Stimulated activated CD8-positive, alpha-beta memory T cell treated with anti-CD3 and anti-CD28 coated beads, Interleukin-4, amount 100 ng/mL, for 48 hours (primary cell): ENCODE measurements at regions not wholly inside any gene's neighbourhood (a gene's known extent, or its start where the extent isn't known, plus 50 kb on each side); places are given as distances from the start of the nearest gene placed in this dataset.
"Not testable (repeated sequence)": the region's sequence is repeated elsewhere in the genome, so short reads cannot be mapped to it uniquely, and the experiment has no call there.

ENCODE experiments used
- DNase-seq: peaks from one replicate; pipeline ENCODE4 v3.0.0-alpha.2; 2020

DNA sequence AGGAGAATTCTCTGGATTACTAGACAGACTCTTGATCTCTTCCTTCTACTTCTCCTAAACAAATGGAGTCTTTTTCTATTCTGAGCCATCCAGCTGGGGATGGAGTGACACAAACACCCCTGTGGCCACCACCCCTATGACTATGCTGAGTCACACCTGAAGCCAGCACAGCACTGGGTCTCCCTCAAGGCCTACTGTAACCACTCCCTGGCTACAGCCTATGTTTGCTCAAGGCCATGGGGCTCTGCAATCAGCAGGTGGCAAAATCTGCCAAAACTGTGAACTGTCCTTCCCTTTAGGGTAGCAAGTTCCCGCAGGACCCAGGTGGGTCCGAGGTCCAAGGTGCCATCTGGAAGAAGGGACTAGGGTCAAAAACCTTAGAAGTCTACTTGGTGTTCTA, 132.3 kb downstream of the TINAG start:
- DNase-seq: no peak

DNA sequence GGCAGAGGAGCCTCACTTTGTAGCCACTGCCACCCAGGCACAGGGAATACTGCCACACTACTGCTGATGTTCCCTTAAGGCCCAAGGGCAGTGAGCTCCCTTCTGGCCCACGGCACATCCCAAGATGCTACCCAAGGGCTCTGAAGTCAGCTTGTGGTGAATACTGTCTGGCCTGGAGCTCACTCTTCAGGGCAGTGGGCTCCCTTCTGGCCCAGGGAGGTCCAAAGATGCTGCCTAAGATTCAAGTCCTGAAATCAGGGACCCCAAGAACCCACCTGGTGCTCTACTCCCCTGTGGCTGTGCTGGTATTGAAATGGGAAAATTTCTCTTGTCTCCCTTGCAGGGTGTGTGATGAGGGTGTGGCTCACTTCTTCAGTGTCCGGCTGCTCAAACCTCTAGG, 132.8 kb downstream of the TINAG start:
- no peak for DNase-seq

DNA sequence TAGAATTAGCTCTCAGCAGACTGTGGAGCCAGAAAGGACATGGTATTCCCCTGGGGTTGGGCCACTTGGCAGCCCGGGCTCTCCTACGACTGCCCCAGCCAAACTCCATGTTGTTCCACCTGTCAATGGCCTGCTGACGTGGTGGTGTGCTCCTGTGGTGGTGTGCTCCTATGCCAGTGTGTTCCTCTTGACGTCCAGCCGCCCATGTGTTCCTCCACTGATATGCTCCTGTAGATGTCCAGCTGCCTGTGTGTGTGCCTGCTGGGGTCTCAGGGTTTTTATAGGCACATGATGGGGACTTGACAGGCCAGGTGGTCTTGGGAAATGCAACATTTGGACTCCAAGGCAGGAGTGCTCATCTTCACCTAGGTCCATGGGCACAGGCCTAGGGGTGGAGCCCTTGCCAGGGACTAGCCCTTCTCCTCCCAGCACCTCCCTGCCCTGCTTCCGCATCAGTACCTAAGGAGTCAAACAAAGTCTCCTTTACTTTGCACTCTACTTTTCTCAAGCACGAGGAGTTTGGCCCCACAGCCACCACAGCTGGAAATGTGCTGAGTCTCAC, 133.5 kb downstream of the TINAG start:
- DNase-seq: no peak

DNA sequence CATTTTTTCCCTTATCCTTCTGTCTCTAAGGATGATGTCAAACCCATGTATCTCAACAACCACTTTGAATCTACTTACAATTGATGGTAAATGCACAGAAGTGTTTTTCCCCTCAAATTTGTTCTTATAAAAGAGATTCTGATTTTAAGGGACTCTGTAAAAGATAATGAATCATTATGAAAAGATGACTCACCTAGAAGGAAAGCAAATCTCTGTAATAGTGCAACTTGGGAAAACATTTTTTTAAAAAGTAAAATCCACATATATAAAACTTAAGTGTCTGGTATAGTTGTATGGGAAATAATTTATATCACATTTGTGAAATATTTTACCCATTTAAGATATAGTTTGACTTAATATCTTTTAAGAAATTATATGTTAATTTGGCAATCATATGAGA, 137.0 kb downstream of the TINAG start:
- DNase-seq: no peak

DNA sequence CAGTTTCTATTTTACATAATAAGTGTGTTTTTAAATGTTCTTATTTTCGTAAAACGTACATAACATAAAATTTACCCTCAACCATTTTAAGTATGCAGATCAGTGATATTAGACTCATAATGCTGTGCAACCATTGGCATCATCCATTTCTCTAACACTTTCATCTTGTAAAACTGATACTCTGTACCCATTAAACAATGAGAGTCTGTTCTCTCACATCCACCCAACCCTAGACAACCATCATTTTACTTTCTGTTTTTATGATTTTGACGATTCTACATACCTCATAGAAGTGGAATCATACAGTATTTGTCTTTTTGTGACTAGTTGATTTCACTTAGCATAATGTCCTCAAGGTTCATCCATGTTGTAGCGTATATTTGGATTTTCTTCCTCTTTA, 140.4 kb downstream of the TINAG start:
- DNase-seq: no peak

DNA sequence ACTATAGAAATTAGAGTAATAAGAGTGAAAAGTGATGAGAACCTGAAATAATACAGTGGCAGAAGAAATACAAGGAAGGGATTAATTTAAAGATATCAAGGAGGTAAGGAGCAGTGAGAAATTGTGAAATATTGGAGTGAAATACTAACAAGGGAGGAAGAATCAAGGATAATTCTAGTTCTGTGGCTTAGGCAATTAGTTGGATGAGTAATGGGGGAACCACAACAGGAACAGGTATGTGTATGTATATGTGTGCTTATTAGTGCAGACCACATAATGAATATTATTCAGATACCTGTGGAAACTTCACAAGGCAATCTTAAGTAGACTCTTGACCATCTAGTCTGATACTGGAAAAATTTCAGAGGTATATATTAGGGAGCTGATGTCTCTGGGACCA, 143.3 kb downstream of the TINAG start:
- DNase-seq: no peak

DNA sequence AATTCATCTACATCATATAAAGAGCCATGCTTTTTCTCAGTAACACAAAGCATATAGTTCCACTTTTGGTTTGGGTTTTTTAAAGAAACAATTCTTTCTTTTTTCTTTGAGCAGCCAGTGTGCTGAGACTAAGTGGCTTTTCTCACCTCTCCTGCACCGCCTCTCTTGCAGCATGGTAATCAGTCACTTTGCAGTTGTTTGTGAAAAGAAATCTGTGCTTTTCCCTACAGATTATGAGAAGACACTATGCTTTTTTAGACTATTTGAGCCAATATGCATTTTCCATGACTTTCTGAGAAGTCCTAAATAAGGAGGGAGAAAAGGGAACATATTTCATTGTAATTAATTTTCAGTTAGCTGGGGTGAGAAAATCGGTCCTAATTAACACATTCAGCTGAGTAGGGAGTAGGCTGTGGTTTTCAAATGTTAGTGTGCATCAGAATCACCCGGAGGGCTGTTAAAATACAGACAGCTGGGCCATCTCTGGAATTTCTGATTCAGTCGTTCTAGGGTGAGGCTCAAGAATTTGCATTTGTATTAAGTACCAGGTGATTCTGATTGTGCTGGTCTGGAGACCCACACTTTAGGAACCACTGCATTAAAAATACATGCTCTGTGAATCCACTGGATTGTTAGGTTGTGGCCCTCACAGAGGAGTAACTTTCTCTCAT, 155.2 kb downstream of the TINAG start:
- DNase-seq: no peak

DNA sequence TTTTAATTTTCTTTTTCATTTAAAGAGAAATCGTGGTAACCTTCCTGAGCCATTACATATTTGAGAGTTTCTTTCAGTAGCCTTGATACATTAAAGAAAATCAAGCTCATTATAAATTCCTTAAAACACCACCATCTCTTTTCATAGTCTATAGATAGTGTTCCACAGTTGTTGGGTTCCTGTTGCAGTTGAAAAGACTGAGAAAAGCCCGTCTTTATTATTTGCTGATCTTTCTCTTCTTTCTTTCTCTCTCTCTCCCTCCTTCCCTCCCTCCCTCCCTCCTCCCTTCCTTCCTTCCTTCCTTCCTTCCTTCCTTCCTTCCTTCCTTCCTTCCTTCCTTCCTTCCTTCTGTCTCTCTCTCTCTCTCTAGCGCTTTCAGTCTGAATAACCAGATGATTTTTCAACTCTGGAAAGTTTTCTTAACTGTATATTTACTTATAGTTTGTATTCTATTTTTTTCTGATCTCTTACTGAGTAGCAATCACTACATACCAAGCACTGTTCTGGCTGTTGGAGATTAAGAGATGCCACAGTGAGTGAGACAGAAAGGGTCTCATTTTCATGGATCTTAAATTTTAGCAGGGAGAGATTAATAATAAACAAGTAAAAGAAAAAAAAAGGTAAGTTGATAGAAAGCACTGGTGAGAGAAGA, 157.5 kb downstream of the TINAG start:
- DNase-seq: no peak

DNA sequence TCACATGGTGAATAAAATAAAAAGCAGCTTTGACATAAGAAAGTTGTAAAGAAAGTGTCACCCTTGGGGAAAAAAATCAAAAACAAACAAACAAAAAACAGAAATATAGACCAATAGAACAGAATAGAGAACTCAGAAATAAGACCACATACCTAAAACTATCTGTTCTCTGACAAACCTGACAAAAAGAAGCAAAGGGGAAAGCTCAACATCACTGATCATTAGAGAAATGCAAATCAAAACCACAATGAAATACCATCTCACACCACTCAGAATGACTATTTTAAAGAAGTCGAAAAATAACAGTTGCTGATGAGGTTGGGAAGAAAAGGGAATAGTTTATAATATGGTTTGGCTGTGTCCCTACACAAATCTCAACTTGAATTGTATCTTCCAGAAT, 159.1 kb downstream of the TINAG start:
- DNase-seq: no peak

DNA sequence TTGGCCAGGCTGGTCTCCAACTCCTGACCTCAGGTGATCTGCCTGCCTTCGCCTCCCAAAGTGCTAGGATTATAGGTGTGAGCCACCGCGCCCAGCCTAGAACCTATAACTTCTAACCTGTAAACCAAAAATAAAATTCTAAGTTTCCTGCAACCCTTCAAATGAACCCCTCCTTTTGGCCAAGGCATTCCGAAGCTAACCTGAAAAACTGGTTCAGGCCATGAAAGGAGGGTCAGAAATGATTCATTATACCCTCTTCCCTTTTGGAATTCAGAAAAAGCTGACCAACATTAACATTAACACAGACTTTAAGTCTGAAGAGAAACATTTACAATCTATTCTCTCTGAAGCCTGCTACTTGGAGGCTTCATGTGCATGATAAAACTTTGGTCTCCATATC, 165.1 kb downstream of the TINAG start:
- no peak for DNase-seq

DNA sequence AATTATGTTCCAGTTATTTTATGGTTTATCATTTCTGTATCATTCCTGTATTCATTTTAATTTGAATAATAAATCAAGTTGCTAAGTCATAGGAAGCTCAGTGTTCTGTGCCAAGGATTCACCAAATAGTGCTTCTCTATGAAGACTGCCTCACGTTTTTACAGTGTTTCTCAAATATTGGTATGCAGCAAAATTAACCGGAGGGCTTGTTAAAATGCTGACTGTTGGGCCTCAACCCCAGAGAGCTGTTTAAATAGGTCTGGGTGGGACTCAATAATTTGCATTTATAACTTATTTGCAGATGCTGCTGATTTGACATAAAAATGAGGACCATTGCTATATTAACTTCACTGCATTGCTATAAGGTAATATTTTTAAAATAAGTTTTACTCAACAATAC, 166.7 kb downstream of the TINAG start:
- no peak for DNase-seq

DNA sequence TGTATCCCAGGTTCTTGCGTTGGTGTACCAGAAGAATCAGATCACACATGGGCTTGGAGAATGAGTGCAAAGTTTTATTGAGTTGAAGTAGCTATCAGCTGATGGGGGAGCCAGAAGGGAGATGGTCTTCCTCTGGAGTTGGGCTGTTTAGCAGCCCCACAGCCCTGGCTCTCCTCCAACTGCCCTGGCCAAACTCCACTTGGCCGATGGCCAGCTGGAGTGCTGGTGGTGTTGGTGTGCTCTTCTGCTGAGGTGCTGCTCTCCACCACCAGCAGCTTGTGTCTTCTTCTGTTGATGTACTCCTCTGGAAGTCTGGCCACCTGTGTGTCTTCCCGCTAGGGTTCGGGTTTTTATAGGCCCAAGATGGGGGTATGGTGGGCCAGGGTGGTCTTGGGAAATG, 172.8 kb downstream of the TINAG start:
- no peak for DNase-seq

DNA sequence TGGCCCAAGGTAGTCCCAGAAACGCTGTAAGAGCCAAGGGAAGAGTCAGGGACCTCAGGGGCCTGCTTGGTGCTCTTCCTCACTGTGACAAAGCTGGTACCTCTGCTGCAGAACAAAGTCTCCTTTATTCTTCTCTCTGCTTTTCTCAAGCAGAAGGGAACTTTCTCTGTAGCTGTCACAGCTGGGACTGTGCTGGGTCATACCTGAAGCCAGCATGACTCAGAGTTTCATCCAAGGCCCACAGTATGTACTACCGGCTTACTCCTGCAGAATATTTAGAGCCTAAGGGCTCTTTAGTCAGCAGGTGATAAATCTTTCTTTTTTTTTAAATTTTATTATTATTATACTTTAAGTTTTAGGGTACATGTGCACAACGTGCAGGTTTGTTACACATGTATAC, 183.2 kb downstream of the TINAG start:
- DNase-seq: no peak

DNA sequence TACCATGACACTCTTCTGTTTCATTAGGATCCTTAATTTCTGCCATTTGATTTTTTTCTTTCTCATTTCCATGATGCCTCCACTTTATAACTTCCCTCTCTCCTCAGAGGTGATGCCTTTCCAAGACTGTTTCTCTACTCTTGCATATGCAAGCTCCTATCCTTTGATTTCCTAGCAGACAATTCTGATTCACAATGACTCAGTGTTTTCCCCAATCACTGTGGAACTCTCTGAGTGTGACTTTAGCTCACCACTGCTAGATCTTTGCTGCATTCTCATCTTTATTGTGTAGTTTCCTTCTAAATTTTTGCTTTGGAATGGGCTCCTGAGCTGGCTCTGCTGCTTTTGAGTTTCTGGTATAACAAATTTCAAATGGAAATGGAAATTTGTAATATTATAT, 184.9 kb downstream of the TINAG start:
- DNase-seq: no peak

DNA sequence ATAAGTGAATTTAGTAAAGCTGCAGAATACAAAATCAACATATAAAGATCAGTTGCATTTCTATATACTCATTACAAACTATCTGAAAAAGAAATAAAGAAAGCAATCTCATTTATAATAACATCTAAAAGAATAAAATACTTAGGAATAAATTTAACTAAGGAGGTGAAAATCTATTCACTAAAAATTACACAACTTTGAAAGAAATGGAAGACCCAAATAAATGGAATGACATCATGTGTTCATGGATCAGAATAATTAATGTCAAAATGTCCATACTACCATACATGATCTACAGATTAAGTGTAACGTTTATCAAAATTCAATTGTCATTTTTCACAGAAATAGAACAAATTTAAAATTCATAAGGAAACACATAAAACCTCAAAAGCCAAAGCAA, 194.9 kb downstream of the TINAG start:
- DNase-seq: no peak

DNA sequence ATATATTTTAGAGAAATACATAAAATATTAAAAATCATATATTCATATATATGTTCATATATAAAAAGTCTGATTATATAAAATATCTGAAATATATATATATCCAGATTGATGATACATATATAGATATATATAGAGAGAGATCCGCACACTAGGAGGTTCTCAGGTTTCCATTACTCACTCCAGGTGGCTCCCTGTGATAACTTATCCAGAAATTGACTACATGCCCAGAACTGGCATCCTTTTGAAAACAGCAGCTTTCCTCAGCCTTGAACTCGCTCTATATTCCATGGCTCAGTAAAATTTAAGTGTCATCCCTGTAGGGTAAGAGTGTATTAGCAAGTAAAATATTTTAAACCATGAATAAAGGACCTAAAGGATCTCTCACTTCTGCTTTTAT, 206.8 kb downstream of the TINAG start:
- DNase-seq: no peak

DNA sequence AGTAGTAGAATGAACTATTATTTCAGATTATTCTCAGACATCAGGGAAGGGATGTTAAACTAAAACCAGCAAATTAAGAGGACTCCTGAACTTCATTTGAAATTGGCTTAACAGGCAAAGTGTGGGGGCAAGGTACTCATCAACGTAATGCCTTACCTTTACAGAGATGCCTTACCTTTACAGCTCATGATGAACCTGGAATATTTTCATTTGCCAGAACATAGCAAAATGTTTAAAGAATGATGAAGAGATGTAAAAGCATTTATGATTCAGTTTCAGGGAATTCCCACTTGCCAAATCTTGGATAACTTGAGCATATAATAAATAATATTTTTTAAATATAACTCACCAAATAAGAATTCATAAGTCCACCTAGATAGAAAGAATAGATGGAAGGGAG, 207.5 kb downstream of the TINAG start:
- DNase-seq: no peak

DNA sequence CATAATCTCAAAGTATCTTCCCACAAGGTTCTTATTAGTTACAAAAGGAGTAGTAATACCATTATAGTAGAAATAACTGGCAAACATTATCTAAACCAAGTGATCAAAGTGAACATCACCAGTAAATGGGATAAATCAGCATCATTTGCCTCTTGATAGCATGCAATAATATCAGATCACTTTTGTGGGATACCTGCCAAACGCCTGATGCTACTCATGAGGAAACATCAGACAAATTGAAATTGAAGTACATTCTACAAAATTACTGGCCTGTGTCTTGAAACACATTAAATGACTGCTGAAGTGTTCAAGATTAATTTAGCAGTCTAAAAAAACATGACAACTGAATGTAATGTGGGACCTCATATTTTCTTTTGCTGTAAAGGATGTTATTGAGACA, 208.1 kb downstream of the TINAG start:
- DNase-seq: no peak

DNA sequence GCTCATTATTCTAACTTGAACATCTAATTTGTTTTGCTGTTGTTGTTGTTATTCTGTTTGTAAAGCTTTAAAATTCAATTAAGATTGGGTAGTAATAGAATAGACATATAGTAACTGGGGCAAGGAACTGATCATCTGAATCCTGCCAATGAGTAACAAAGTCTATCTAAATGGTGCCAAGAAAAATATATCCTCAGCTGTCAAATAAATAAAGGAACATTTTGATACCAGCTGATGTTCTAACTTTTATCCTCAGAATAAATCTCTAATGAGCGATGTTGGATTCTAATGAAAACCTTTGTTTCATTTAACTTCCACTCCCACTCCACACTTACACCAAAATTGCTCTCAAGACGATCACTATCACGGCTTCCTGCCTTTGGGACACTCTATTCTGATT, 210.9 kb downstream of the TINAG start:
- no peak for DNase-seq

DNA sequence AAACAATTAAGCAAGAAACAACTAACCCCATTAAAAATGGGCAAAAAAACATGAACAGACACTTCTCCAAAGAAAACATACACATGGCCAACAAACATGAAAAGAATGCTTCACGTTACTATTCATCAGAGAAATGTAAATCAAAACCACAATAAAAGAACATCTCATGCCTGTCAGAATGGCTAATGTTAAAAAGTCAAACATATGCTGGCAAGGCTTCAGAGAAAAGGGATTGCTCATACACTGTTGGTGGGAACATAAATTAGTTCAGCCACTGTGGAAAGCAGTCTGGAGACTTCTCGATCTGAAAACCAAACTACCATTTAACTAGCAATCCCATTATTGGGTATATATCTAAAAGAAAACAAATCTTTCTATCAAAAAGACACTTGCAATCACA, 217.5 kb downstream of the TINAG start:
- DNase-seq: no peak

DNA sequence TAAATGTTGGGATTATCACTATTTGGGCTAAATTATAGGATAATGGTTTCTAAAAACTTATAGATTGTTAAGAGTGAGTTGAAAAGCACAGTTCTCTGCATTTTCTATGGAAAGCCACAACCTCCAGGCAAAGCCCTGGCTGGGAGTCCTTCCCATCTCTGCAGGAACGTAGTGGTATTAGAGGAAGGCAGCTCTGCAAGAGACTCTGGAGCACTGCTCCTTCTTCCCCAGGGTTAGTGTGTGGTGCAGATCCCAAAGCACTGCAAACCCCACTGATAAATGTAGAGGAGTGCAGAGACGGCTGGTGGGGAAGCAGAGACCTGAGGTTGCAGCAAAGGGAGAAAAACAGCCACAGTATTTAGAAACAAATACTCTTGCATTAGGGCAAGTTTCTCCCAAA, 225.3 kb downstream of the TINAG start:
- DNase-seq: no peak

DNA sequence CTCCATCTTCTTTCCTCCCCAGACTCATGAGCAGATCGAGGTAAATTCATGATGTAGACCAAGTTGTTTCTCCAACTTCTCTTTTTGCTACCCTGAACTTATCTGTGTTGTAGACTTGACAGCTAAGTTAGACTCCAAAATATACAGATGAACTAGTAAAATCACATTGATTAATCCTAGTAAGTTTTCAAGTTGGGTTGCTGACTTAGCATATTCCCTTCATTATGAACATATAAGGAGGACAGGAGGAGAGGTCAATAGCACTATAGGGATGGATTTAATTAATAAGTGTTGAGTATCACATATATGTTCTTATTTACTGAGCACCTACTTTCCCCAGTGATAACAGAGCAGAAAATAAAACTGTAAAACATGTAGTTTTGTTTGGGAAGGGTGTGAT, 227.3 kb downstream of the TINAG start:
- DNase-seq: no peak

DNA sequence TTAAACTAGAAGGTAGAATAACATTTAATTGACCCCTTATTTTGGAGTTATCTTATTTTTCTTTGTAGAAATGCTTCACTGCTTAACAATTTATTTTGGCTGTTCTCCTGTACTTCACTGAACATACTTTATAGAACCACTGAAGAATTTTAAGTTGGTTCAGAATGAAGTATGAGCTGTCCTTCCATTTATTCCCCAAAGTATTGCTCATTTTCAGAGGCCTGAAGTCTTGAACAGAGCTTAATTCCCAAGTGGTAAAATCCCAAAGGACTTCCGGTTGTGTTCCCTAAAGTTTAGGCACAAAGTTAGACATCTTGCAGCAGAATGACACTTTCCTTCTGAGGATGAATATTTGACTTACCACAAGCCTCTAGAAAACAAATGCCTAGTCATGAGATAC, 233.3 kb downstream of the TINAG start:
- no peak for DNase-seq

DNA sequence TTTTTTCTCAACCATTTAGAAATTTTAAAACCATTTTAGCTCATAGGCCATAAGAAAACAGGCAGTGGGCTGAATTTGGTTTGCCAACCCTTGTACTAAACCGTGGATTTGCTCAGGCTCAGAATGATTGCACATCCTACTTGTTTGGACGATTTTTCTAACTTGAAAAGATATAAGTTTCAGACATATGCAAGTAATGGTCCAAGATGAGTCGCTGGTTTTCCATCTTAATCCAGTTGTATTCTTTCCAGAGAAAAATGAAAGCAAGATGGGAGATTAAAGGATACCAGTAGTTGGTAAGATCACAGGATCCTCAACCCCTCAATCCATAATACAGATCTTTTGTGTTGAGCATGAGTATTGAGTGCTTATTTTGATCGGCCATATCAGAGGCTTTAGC, 250.9 kb downstream of the TINAG start:
- no peak for DNase-seq

DNA sequence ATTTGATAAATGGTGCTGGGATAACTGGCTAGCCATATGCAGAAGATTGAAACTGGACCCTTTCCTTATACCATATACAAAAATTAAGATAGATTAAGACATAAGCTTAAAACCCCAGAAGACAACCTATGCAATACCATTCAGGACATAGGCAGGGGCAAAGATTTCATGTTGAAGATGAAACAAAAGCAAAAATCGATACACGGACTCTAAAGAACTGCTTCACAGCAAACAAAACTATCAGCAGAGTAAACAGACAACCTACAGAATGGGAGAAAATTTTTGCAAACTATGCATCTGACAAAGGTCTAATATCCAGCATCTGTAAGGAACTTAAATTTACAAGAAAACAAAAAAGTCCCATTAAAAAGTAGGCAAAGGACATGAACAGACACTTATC, 255.9 kb downstream of the TINAG start:
- not testable (repeated sequence) for DNase-seq
